Occipital lobe (tissue), 1 donor: ENCODE measurements at regions not wholly inside any gene's neighbourhood (a gene's known extent, or its start where the extent isn't known, plus 50 kb on each side); places are given as distances from the start of the nearest gene placed in this dataset.

Source experiments
- DNase-seq: peaks from one replicate; lab custom pipeline; 2025; lab: John Stamatoyannopoulos, UW

- no peak for DNase-seq
Observed at GRCh38 chr16:14337303-14338191, 266.4 kb downstream of the MRTFB start.

GRCh38 chr16:14335297-14335696, 264.2 kb downstream of the MRTFB start:
- DNase-seq, result no peak

- no peak for DNase-seq
Observed at GRCh38 chr16:14334366-14335080, 263.4 kb downstream of the MRTFB start.

- no peak for DNase-seq
Observed at GRCh38 chr16:14333361-14333760, 262.2 kb downstream of the MRTFB start.

- no peak for DNase-seq
Observed at GRCh38 chr16:14331020-14331419, 259.9 kb downstream of the MRTFB start.

GRCh38 chr16:14329727-14330350, 258.7 kb downstream of the MRTFB start:
- no peak for DNase-seq

GRCh38 chr16:14325502-14326401, 254.6 kb downstream of the MRTFB start:
- DNase-seq, result no peak

GRCh38 chr16:14324581-14324980, 253.5 kb downstream of the MRTFB start:
- no peak for DNase-seq

- DNase-seq, result no peak
Observed at GRCh38 chr16:14322186-14322585, 251.1 kb downstream of the MRTFB start.

GRCh38 chr16:14321542-14321941, 250.4 kb downstream of the MRTFB start:
- DNase-seq, result peak; percentile 33

- no peak for DNase-seq
Observed at GRCh38 chr16:14320406-14320805, 249.3 kb downstream of the MRTFB start.
